Adrenal gland (tissue), 9 donors: ENCODE measurements at regions not wholly inside any gene's neighbourhood (a gene's known extent, or its start where the extent isn't known, plus 50 kb on each side); places are given as distances from the start of the nearest gene placed in this dataset.

Experiments used
- DNase-seq, 7 donors: peaks; one replicate each; pipeline ENCODE4 v3.0.0-alpha.2; 2019 to 2020
- H3K27ac ChIP-seq, 5 donors: fragments of 200-600 bp; sonication (generic) in 4 of 5; 1 replicate in 3 of 5; 2 replicates in 2 of 5; pipeline versions ENCODE4 v1.5.1 to v1.8.0; 2016 to 2020; ENCODE audit warnings: mild to moderate bottlenecking in 1 of 5
- H3K27me3 ChIP-seq: fragments of 200-600 bp; 2 replicates; pipeline ENCODE4 v1.8.0; 2021
- H3K36me3 ChIP-seq, 2 donors: fragments of 200-600 bp; replicated peaks in 1 of 2; 1 replicate in 1 of 2; 2 replicates in 1 of 2; pipeline versions ENCODE4 v1.5.1 to v1.8.0; 2018 to 2022
- H3K4me1 ChIP-seq, 2 donors: fragments of 200-600 bp; replicated peaks in 1 of 2; 1 replicate in 1 of 2; 2 replicates in 1 of 2; pipeline versions ENCODE4 v1.5.1 to v1.8.0; 2018 to 2021
- H3K4me3 ChIP-seq, 4 donors: fragments of 200-600 bp; sonication (generic) in 3 of 4; one replicate each; pipeline ENCODE4 v1.5.1; 2016 to 2018
- H3K9me3 ChIP-seq, 3 donors: fragments of 200-600 bp; sonication (generic) in 1 of 3; replicated peaks in 1 of 3; 1 replicate in 2 of 3; 2 replicates in 1 of 3; pipeline versions ENCODE4 v1.5.1 to v1.8.0; 2016 to 2021
- CTCF ChIP-seq, 6 experiments: fragments of 450-650 bp in 4 of 6; fragments of 200-600 bp in 2 of 6; sonication (generic) in 1 of 6; IDR thresholded peaks; 1 replicate in 5 of 6; 2 replicates in 1 of 6; pipeline versions ENCODE4 v1.5.1 to v1.8.0; 2016 to 2021; ENCODE audit warnings: antibody characterized with exemption in 6 of 6, mild to moderate bottlenecking in 2 of 6, moderate library complexity in 1 of 6
- POLR2A ChIP-seq, 2 donors: fragments of 450-650 bp; IDR thresholded peaks; one replicate each; pipeline ENCODE4 v1.6.1; 2017; ENCODE audit warnings: antibody characterized with exemption in 2 of 2, mild to moderate bottlenecking in 2 of 2, moderate library complexity in 1 of 2
- WGBS, 4 donors: extraction: QIAGEN DNeasy Blood & Tissue Kit in 2 of 4; methylation state at CpG; one replicate each; pipeline versions ENCODE4 v1.1.5 to v1.1.7; 2013 to 2017; 5-methylcytosine and 5-hydroxymethylcytosine counted together
- intact Hi-C, 2 donors: fragments of 100-400 bp; cut with DNase I; formaldehyde crosslinking; loops; one replicate each; pipeline versions ENCODE4 v1.14.1 to v1.15.0; 2022 to 2023
- donor health status: healthy with polysubstance abuse.
- donor health status: Bipolar disorder and iron deficiency.
- donor health status: DM: yes; HTN: yes; CAD: no.
- donor health status: DM: no; HTN: no; CAD: no.
- donor health status: DM: no; HTN: no; CAD: no.

DNA sequence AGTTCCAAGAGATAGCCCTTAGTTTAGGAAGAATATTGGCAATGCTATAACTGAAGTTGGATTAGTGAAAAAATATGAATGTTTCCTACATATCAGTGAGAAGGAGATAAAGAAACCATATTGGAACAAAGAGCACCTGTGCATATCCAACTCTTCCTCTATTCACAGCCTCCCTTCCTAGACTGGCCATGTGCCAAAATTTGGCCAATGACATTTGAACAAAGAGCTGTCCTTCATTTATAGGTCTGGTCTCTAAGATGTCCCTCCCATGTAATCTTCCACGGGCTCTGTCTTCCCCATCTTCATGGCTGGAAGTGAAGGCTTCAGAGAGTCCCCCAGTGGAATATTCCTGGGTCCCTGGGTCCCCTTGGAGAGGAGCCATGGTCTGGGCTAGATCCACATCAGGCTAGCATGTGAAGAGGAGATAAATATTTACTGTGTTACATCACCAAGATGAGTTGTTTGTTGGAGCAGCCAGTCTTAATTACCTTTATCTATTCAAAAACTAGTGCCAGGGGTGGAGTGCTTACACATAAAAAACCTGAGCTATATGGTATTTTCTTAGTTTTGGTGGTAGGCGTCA lies 190.0 kb upstream of the S1PR3 start:
- DNase-seq: no peak
- no peak for TF ChIP-seq CTCF (IDR thresholded peaks at IDR 0.05)
- no peak for TF ChIP-seq POLR2A (IDR thresholded peaks at IDR 0.05)
- no peaks in the 10 kb centered on the region for H3K27me3 ChIP-seq
- WGBS, 4 donors: 91 to 100% (median 94%) methylated on average over 2 of the region's 2 CpGs
- no peak overlapping the region for H3K4me3 ChIP-seq
- H3K4me1 ChIP-seq: no peaks in the 10 kb centered on the region
- no peaks in the 10 kb centered on the region for H3K9me3 ChIP-seq
- no peak overlapping the region for H3K27ac ChIP-seq
- intact Hi-C loops: no loop called here
- no peaks in the 10 kb centered on the region for H3K36me3 ChIP-seq

DNA sequence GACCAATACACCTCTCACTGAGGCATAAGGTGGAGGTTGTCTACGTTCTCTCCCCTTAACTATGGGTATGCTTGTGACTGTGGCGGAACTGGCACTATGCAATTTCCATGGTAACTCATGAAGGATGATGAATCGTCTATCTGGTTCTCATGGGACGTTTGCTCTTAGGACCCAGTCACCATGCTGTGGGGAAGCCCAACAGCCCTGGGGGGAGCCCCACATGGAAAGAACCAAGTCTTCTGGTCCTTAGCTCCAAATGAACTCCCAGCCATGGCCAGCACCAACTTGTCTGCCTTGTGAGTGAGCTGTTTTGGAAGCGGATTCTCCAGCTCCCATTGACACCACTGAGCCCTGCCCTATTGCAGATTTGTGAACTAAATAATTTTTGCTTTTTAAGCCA lies 188.7 kb upstream of the S1PR3 start:
- H3K36me3 ChIP-seq: no peaks in the 10 kb centered on the region
- no peaks in the 10 kb centered on the region for H3K9me3 ChIP-seq
- no peak for DNase-seq
- no peaks in the 10 kb centered on the region for H3K27me3 ChIP-seq
- no peak overlapping the region for H3K27ac ChIP-seq
- TF ChIP-seq CTCF (IDR thresholded peaks at IDR 0.05) (no peak), POLR2A (IDR thresholded peaks at IDR 0.05) (no peak)
- intact Hi-C loops: no loop called here
- no peaks in the 10 kb centered on the region for H3K4me1 ChIP-seq
- 86 to 93% (median 90%) methylated on average over 5 of the region's 5 CpGs for WGBS, 4 donors
- no peak overlapping the region for H3K4me3 ChIP-seq

DNA sequence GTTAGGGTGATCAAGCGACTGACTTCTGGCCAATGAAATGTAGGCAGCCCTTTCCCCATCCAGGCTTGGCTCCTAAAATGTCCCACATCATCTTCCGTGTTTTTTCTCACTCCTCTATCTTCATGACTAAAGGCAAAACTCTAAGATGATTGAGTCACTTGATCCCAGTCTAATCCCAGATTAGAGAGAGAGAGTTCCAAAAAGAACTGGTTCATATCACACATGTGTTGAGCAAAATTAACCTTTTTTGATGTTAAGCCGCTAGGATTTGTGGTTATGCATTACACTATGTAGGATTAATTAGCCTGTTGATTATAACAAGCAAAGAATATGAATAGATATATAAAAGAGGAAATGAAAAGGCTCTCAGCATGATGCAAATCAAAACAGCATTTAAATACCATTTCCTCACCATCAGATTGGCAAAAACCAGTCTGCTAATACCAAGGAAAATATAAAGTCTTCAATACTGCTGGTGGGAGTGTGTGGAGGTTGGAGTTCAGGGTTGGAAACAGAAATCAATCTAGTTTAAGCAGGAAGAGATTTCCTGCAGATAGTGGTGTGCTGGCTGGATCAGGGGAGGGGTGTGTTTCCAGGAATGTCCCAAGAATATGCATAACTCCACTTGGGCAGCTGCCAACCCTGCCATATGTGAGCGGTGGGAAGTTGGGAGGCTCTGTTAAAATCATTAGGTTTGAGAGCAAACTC lies 187.6 kb upstream of the S1PR3 start:
- H3K36me3 ChIP-seq: no peaks in the 10 kb centered on the region
- WGBS, 4 donors: 70 to 75% (median 73%) methylated on average over 4 of the region's 4 CpGs
- DNase-seq: no peak
- no peak for TF ChIP-seq CTCF (IDR thresholded peaks at IDR 0.05)
- no peak for TF ChIP-seq POLR2A (IDR thresholded peaks at IDR 0.05)
- no peaks in the 10 kb centered on the region for H3K9me3 ChIP-seq
- no peaks in the 10 kb centered on the region for H3K4me1 ChIP-seq
- no peaks in the 10 kb centered on the region for H3K27me3 ChIP-seq
- H3K4me3 ChIP-seq: no peak overlapping the region
- no peak overlapping the region for H3K27ac ChIP-seq
- intact Hi-C loops: no loop called here

- H3K4me1 ChIP-seq: no peaks in the 10 kb centered on the region
- intact Hi-C loops: no loop called here
- WGBS, 4 donors: 58 to 72% (median 61%) methylated on average over 2 of the region's 2 CpGs
- H3K27ac ChIP-seq: no peak overlapping the region
- no peaks in the 10 kb centered on the region for H3K9me3 ChIP-seq
- DNase-seq: no peak
- H3K4me3 ChIP-seq: no peak overlapping the region
- no peaks in the 10 kb centered on the region for H3K27me3 ChIP-seq
- H3K36me3 ChIP-seq: no peaks in the 10 kb centered on the region
- TF ChIP-seq CTCF (IDR thresholded peaks at IDR 0.05) (no peak), POLR2A (IDR thresholded peaks at IDR 0.05) (no peak)
These were observed 187.0 kb upstream of the S1PR3 start for GRCh38 chr9:88804254-88804596.
